B cell (primary cell): ENCODE measurements at regions not wholly inside any gene's neighbourhood (a gene's known extent, or its start where the extent isn't known, plus 50 kb on each side); places are given as distances from the start of the nearest gene placed in this dataset.

Experiments
- ATAC-seq: fragments of 200-7000 bp; cut with Tn5 transposase; one replicate; pipeline ENCODE4 v1.10.0; 2021; ENCODE audit warnings: low read depth, mild to moderate bottlenecking, moderate number of reproducible peaks, moderate library complexity
- CTCF ChIA-PET: fragments of 350-600 bp; sonication (Branson Sonifier 250); formaldehyde crosslinking; loops from one replicate; lab custom pipeline; 2021; ENCODE audit warnings: antibody characterized with exemption, inconsistent platforms; lab: Charles Lee
- POLR2A ChIA-PET: fragments of 350-600 bp; sonication (Branson Sonifier 250); formaldehyde crosslinking; loops from one replicate; lab custom pipeline; 2021; ENCODE audit warnings: antibody characterized with exemption; lab: Charles Lee
- DNase-seq: peaks from one replicate; pipeline ENCODE4 v3.0.0; 2013
- H2AFZ ChIP-seq: 2 replicates; pipeline ENCODE4 v1.6.1; 2012; ENCODE audit warnings: mild to moderate bottlenecking, low read depth, low read length; ENCODE audit not compliant: insufficient read depth, poor library complexity, severe bottlenecking
- H3K27ac ChIP-seq, 2 donors: 1 replicate in 1 of 2; 2 replicates in 1 of 2; pipeline ENCODE4 v1.5.1; 2012 to 2013; ENCODE audit warnings: low read length in 2 of 2, mild to moderate bottlenecking in 2 of 2, moderate library complexity in 1 of 2
- H3K27me3 ChIP-seq, 4 experiments: fragments of 200-600 bp in 1 of 4; sonication (generic) in 1 of 4; replicated peaks in 1 of 4; 1 replicate in 2 of 4; 2 replicates in 2 of 4; pipeline versions ENCODE4 v1.6.1 to v1.7.0; 2013 to 2016; ENCODE audit warnings: low read length in 3 of 4, mild to moderate bottlenecking in 2 of 4, mixed read lengths in 1 of 4, moderate library complexity in 1 of 4; ENCODE audit not compliant: insufficient read depth in 4 of 4, control insufficient read depth in 3 of 4; ENCODE audit errors: control extremely low read depth in 1 of 4
- H3K36me3 ChIP-seq, 2 experiments: replicated peaks in 1 of 2; 1 replicate in 1 of 2; 2 replicates in 1 of 2; pipeline versions ENCODE4 v1.6.1 to v1.7.1; 2013; ENCODE audit warnings: low read length in 1 of 2; ENCODE audit not compliant: insufficient read depth in 2 of 2, control insufficient read depth in 1 of 2; ENCODE audit errors: control extremely low read depth in 1 of 2, extremely low read depth in 1 of 2
- H3K4me1 ChIP-seq, 2 donors: fragments of 200-600 bp in 1 of 2; sonication (generic) in 1 of 2; 1 replicate in 1 of 2; 2 replicates in 1 of 2; pipeline versions ENCODE4 v1.5.1 to v1.6.1; 2013 to 2017; ENCODE audit warnings: low read length in 2 of 2; ENCODE audit not compliant: control insufficient read depth in 2 of 2, insufficient read depth in 2 of 2
- H3K4me2 ChIP-seq: replicated peaks from 2 replicates; pipeline ENCODE3; 2012; ENCODE audit warnings: mild to moderate bottlenecking, low read depth, low read length; ENCODE audit not compliant: poor library complexity, severe bottlenecking
- H3K4me3 ChIP-seq, 5 experiments: fragments of 200-600 bp in 1 of 5; sonication (generic) in 1 of 5; 1 replicate in 3 of 5; 2 replicates in 2 of 5; pipeline versions ENCODE4 v1.5.1 to v1.7.0; 2011 to 2016; ENCODE audit warnings: low read length in 4 of 5, mild to moderate bottlenecking in 4 of 5, low read depth in 2 of 5, control low read depth in 1 of 5, moderate library complexity in 1 of 5; ENCODE audit not compliant: insufficient read depth in 1 of 5; ENCODE audit errors: control extremely low read depth in 1 of 5, extremely low read depth in 1 of 5
- H3K79me2 ChIP-seq: fragments of 200-600 bp; sonication (generic); one replicate; pipeline ENCODE4 v1.6.0; 2016; ENCODE audit warnings: low read length; ENCODE audit not compliant: control insufficient read depth, insufficient read depth
- H3K9ac ChIP-seq: fragments of 200-600 bp; sonication (generic); 2 replicates; pipeline ENCODE4 v1.6.1; 2017; ENCODE audit warnings: mild to moderate bottlenecking, low read length, moderate library complexity
- H3K9me3 ChIP-seq, 3 donors: one replicate each; pipeline versions ENCODE4 v1.6.1 to v1.7.1; 2013; ENCODE audit warnings: low read length in 2 of 3; ENCODE audit not compliant: control insufficient read depth in 2 of 3, insufficient read depth in 1 of 3; ENCODE audit errors: control extremely low read depth in 1 of 3
- H4K20me1 ChIP-seq: 2 replicates; pipeline ENCODE4 v1.6.0; 2012; ENCODE audit warnings: mild to moderate bottlenecking, low read length; ENCODE audit not compliant: insufficient read depth, control insufficient read depth, poor library complexity, severe bottlenecking
- H3K27ac Mint-ChIP-seq: one replicate; pipeline ENCODE4 v1.8.0; 2021; ENCODE audit warnings: mixed read lengths
- H3K27me3 Mint-ChIP-seq: one replicate; pipeline ENCODE4 v1.8.0; 2021; ENCODE audit warnings: mixed read lengths
- H3K4me1 Mint-ChIP-seq: one replicate; pipeline ENCODE4 v1.8.0; 2021; ENCODE audit warnings: mixed read lengths
- H3K4me3 Mint-ChIP-seq: one replicate; pipeline ENCODE4 v1.8.0; 2021; ENCODE audit warnings: mixed read lengths
- H3K9me3 Mint-ChIP-seq: one replicate; pipeline ENCODE4 v1.8.0; 2022; ENCODE audit warnings: mixed read lengths; ENCODE audit not compliant: insufficient read depth
- EZH2 ChIP-seq: IDR thresholded peaks from 2 replicates; pipeline ENCODE4 v1.6.1; 2012; ENCODE audit warnings: borderline replicate concordance, low read depth, mild to moderate bottlenecking, moderate library complexity, low read length; ENCODE audit not compliant: insufficient read depth, poor library complexity, severe bottlenecking
- WGBS: methylation state at CpG from one replicate; pipeline ENCODE4 v1.1.5; 2013; ENCODE audit warnings: missing lambda C conversion rate; ENCODE audit not compliant: insufficient coverage; 5-methylcytosine and 5-hydroxymethylcytosine counted together
- intact Hi-C: fragments of 100-400 bp; cut with micrococcal nuclease; formaldehyde crosslinking; loops from one replicate; pipeline ENCODE4 v1.10.0; 2022
- TF ChIP-seq, protein P1 (sequence below): fragments of 200-600 bp; IDR thresholded peaks from one replicate; pipeline ENCODE4 v1.8.0; 2022; ENCODE audit warnings: antibody characterized with exemption, mild to moderate bottlenecking

DNA sequence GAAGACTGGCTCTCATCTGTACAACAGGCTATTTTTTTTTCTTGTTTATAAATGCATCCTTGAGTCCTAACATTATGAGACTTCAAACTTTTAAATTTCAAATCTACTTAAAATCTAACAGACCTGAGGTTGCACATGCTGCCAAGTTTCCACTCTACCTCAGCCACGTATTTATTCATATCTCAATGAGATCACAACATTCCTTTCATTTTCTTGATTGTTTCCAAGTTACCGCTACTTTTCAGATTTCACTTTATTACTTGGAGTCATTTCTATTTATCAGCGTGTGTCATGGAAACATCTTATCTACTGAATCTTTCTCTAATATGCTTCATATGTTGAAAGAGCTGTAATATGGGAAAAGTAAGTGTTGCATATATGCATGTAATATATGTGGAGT lies 1257.5 kb upstream of the ATXN8OS start:
- Mint-ChIP-seq H3K4me3 (no peak overlapping the region), H3K27ac (no peak overlapping the region), H3K27me3 (no peaks in the 10 kb centered on the region), H3K9me3 (peaks cover 2% of the 10 kb centered on the region), H3K4me1 (no peaks in the 10 kb centered on the region)
- intact Hi-C loops = no loop called here
- 83% methylated on average over 1 of the region's 3 CpGs for WGBS
- Histone ChIP-seq H3K4me1 (no peaks in the 10 kb centered on the region), H3K27me3 (no peaks in the 10 kb centered on the region), H3K9ac (no peak overlapping the region), H3K36me3 (no peaks in the 10 kb centered on the region), H3K9me3 (peaks cover 0 to 7% (median 3%) of the 10 kb centered on the region in 3 donors), H3K4me3 (no peak overlapping the region), H4K20me1 (no peaks in the 10 kb centered on the region), H3K4me2 (no peak overlapping the region), H2AFZ (no peak overlapping the region), H3K79me2 (no peaks in the 10 kb centered on the region), H3K27ac (no peak overlapping the region)
- no peak for ATAC-seq
- ChIA-PET POLR2A (no interaction called here), CTCF (no interaction called here)
- no peak for DNase-seq
- no peak for TF ChIP-seq EZH2
- TF ChIP-seq, protein P1, sequence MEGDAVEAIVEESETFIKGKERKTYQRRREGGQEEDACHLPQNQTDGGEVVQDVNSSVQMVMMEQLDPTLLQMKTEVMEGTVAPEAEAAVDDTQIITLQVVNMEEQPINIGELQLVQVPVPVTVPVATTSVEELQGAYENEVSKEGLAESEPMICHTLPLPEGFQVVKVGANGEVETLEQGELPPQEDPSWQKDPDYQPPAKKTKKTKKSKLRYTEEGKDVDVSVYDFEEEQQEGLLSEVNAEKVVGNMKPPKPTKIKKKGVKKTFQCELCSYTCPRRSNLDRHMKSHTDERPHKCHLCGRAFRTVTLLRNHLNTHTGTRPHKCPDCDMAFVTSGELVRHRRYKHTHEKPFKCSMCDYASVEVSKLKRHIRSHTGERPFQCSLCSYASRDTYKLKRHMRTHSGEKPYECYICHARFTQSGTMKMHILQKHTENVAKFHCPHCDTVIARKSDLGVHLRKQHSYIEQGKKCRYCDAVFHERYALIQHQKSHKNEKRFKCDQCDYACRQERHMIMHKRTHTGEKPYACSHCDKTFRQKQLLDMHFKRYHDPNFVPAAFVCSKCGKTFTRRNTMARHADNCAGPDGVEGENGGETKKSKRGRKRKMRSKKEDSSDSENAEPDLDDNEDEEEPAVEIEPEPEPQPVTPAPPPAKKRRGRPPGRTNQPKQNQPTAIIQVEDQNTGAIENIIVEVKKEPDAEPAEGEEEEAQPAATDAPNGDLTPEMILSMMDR = no peak

DNA sequence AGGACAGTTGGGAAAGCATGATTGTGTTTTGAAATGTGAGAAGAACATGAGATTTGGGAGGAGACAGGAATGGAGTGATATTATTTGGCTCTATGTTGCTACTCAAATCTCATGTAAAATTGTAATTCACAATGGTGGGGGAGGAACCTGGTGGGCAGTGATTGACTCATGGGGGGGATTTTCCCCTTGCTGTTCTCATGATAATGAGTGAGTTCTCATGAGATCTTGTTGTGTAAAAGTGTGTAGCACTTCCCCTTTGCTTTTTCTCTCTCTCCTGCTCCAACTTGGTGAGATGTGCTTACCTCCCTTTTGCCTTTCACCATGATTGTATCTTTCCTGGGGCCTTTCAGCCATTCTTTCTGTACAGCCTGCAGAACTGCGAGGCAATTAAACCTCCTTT lies 1261.0 kb upstream of the ATXN8OS start:
- Histone ChIP-seq H3K9ac (no peak overlapping the region), H3K4me1 (no peaks in the 10 kb centered on the region), H3K4me3 (no peak overlapping the region), H3K9me3 (peaks cover 0 to 7% (median 3%) of the 10 kb centered on the region in 3 donors), H2AFZ (no peak overlapping the region), H4K20me1 (no peaks in the 10 kb centered on the region), H3K79me2 (no peaks in the 10 kb centered on the region), H3K27me3 (no peaks in the 10 kb centered on the region), H3K27ac (no peak overlapping the region), H3K36me3 (no peaks in the 10 kb centered on the region), H3K4me2 (no peak overlapping the region)
- DNase-seq = no peak
- Mint-ChIP-seq H3K27ac (no peak overlapping the region), H3K27me3 (no peaks in the 10 kb centered on the region), H3K4me1 (no peaks in the 10 kb centered on the region), H3K4me3 (no peak overlapping the region), H3K9me3 (peaks cover 6% of the 10 kb centered on the region)
- ChIA-PET POLR2A (no interaction called here), CTCF (no interaction called here)
- intact Hi-C loops = no loop called here
- no CpG with 5 or more reads among the region's 1 CpG for WGBS
- ATAC-seq = no peak
- no peak for TF ChIP-seq EZH2
- TF ChIP-seq, protein P1 = no peak
